OCI-LY1 (cell line): ENCODE measurements at regions not wholly inside any gene's neighbourhood (a gene's known extent, or its start where the extent isn't known, plus 50 kb on each side); places are given as distances from the start of the nearest gene placed in this dataset.

Experiments used
- EZH2 ChIP-seq: fragments of 200-600 bp; sonication (generic), shearing (Covaris generic); IDR thresholded peaks from 2 replicates; pipeline ENCODE4 v1.8.0; 2017; ENCODE audit warnings: borderline replicate concordance, mixed run types, mild to moderate bottlenecking, antibody characterized with exemption, low read length, moderate library complexity, mixed read lengths
- TF ChIP-seq, protein P1 (sequence below): fragments of 200-600 bp; sonication (generic), shearing (Covaris generic); IDR thresholded peaks from 2 replicates; pipeline ENCODE4 v1.5.1; 2017; ENCODE audit warnings: mild to moderate bottlenecking, antibody characterized with exemption, low read length, moderate library complexity, mixed read lengths

DNA sequence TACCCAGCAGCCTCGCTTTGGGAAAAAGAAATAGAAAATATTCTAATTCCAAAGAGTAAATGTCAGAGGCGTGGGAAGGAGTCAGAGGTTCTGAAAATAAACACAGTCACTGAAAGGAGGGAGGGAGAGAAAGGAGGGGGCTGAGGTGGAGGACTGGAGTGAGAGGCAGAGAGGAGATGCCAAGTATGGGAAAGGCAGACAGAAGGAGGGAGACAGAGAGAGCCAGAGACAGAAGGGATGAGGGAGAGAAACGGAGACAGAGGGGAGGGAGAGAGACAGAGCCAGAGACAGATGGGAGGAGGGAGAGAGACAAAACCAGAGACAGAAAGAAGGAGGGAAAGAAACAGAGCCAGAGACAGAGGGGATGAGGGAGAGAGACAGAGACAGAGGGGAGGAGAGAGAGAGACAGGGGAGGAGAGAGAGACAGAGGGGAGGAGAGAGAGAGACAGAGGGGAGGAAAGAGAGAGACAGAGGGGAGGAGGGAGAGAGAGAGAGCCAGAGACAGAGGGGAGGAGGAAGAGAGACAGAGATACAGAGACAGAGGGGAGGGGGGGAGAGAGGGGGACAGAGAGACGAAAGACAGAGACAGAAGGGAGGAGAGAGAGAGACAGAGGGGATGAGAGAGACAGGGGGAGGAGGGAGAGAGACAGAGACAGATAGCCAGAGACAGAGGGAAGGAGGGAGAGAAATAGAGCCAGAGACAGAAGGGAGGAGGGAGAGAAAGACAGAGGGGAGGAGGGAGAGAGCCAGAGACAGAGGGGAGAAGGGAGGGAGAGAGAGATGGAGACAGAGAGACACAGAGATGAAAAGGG is 525.5 kb downstream of the MATN1 start:
- TF ChIP-seq, protein P1, sequence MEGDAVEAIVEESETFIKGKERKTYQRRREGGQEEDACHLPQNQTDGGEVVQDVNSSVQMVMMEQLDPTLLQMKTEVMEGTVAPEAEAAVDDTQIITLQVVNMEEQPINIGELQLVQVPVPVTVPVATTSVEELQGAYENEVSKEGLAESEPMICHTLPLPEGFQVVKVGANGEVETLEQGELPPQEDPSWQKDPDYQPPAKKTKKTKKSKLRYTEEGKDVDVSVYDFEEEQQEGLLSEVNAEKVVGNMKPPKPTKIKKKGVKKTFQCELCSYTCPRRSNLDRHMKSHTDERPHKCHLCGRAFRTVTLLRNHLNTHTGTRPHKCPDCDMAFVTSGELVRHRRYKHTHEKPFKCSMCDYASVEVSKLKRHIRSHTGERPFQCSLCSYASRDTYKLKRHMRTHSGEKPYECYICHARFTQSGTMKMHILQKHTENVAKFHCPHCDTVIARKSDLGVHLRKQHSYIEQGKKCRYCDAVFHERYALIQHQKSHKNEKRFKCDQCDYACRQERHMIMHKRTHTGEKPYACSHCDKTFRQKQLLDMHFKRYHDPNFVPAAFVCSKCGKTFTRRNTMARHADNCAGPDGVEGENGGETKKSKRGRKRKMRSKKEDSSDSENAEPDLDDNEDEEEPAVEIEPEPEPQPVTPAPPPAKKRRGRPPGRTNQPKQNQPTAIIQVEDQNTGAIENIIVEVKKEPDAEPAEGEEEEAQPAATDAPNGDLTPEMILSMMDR = no peak
- TF ChIP-seq EZH2 = no peak
